ENCODE measurements at regions not wholly inside any gene's neighbourhood (a gene's known extent, or its start where the extent isn't known, plus 50 kb on each side); places are given as distances from the start of the nearest gene placed in this dataset.

- H3K23ac ChIP-seq (ENCODE audit: insufficient read length), result no peak overlapping the region
- POLR2A ChIA-PET (ENCODE audit: partially characterized antibody), result no interaction called here
- H3K56ac ChIP-seq (replicated peaks; ENCODE audit: insufficient read length, low read depth, low read length), result no peak overlapping the region
- no peak overlapping the region for H4K8ac ChIP-seq (ENCODE audit: extremely low read depth, insufficient read depth, low read length)
- 93% methylated on average over 1 of the region's 1 CpG; no CpG with 5 or more reads in 1 of the 2 experiments for WGBS, 2 experiments (ENCODE audit: extremely low coverage in 1 of 2, insufficient coverage in 1 of 2, insufficient read length in 1 of 2, insufficient replicate concordance in 2 of 2, low coverage in 1 of 2, low lambda C conversion rate in 2 of 2, missing lambda C conversion rate in 1 of 2)
- H2BK15ac ChIP-seq (ENCODE audit: low read length), result no peak overlapping the region
- H3K14ac ChIP-seq (ENCODE audit: insufficient read length), result no peak overlapping the region
- no peak overlapping the region for H3K9ac ChIP-seq (replicated peaks in 1 of 4; ENCODE audit: extremely low read depth in 1 of 4, low read depth in 3 of 4, low read length in 3 of 4)
- H2BK120ac ChIP-seq (replicated peaks; ENCODE audit: low read depth, low read length), result no peak overlapping the region
- no peaks in the 10 kb centered on the region for H3K9me3 ChIP-seq (ENCODE audit: insufficient read depth in 2 of 2, low read depth in 1 of 2, low read length in 1 of 2)
- H3K36me3 ChIP-seq (ENCODE audit: control insufficient read depth in 2 of 4, insufficient read depth in 4 of 4, low read length in 3 of 4), result no peaks in the 10 kb centered on the region
- FAIRE-seq, result no peak
- no peak overlapping the region for H3K18ac ChIP-seq (ENCODE audit: extremely low read depth, low read length)
- no peaks in the 10 kb centered on the region for H3K4me1 ChIP-seq (replicated peaks in 1 of 4; ENCODE audit: control insufficient read depth in 3 of 4, insufficient read depth in 4 of 4, low read length in 3 of 4)
- no peak overlapping the region for H3K4me3 ChIP-seq (ENCODE audit: extremely low read depth in 1 of 4, insufficient read depth in 2 of 4, low read depth in 3 of 4, low read length in 4 of 4)
- H3K79me2 ChIP-seq (ENCODE audit: control insufficient read depth in 1 of 2, insufficient read depth in 2 of 2, low read length in 2 of 2), result no peaks in the 10 kb centered on the region
- no peak overlapping the region for H2BK20ac ChIP-seq (ENCODE audit: low read length)
- no peaks in the 10 kb centered on the region for H3K27me3 ChIP-seq (replicated peaks in 1 of 4; ENCODE audit: control insufficient read depth in 3 of 4, extremely low read depth in 1 of 4, insufficient read depth in 3 of 4, low read length in 3 of 4)
- no peaks in the 10 kb centered on the region for H4K20me1 ChIP-seq (replicated peaks in 1 of 2; ENCODE audit: control insufficient read depth in 1 of 2, insufficient read depth in 2 of 2, low read length in 2 of 2)
- H3K4me2 ChIP-seq (ENCODE audit: insufficient read depth in 1 of 2, low read depth in 2 of 2, low read length in 2 of 2), result no peak overlapping the region
- H2BK12ac ChIP-seq (ENCODE audit: low read depth, low read length), result no peak overlapping the region
- H3K27ac ChIP-seq (ENCODE audit: low read depth, low read length), result no peak overlapping the region
- H3K4ac ChIP-seq (replicated peaks; ENCODE audit: insufficient read length, low read depth, low read length), result no peak overlapping the region
- no peak overlapping the region for H2AK5ac ChIP-seq (ENCODE audit: low read depth, low read length)
- no peaks in the 10 kb centered on the region for H3K23me2 ChIP-seq (ENCODE audit: low read depth, low read length)
- no peak overlapping the region for H4K91ac ChIP-seq (replicated peaks; ENCODE audit: insufficient read length, low read length)
- CTCF ChIA-PET (ENCODE audit: partially characterized antibody), result no interaction called here
- H3K79me1 ChIP-seq (ENCODE audit: low read depth, low read length), result no peaks in the 10 kb centered on the region
- no peak overlapping the region for H4K5ac ChIP-seq (ENCODE audit: insufficient read length, low read depth, low read length)
- DNase-seq (ENCODE audit: low read depth in 1 of 2, low spot score in 2 of 2), result no peak
- no peak overlapping the region for H2AFZ ChIP-seq (ENCODE audit: low read length)
- no peak overlapping the region for H2BK5ac ChIP-seq (ENCODE audit: low read depth, low read length)
- TF ChIP-seq CHD7 (IDR thresholded peaks at IDR 0.05; ENCODE audit: insufficient replicate concordance, low read length), result no peak
These were observed 1418.3 kb downstream of the NCAM2 start for GRCh38 chr21:22416555-22416954.

Data from H1 (cell line).